ENCODE measurements at regions not wholly inside any gene's neighbourhood (a gene's known extent, or its start where the extent isn't known, plus 50 kb on each side); places are given as distances from the start of the nearest gene placed in this dataset.
A peak's percentile ranks its signal among the peaks of the same experiment; 100 is the strongest.

- ChIA-PET CTCF (no interaction called here), POLR2A (no interaction called here)
- BruUV-seq (replicated peaks), result no TSS peak
These were observed 86.9 kb upstream of the NABP1 start for GRCh38 chr2:191591025-191591424.

GRCh38 chr2:191593622-191594385 is 84.1 kb upstream of the NABP1 start:
- no peak overlapping the region for H3K4me3 ChIP-seq (ENCODE audit: low read depth in 2 of 2, low read length in 2 of 2)
- intact Hi-C loops (cut with micrococcal nuclease; ENCODE audit: unreplicated experiment), result no loop called here
- in situ Hi-C loops (cut with HindIII; ENCODE audit: low pct_unique_long_range_greater_than_20kb, low sequenced_read_pairs), result no loop called here

More at GRCh38 chr2:191591025-191591424, 86.9 kb upstream of the NABP1 start:
- Histone ChIP-seq H3K36me3 (ENCODE audit: control insufficient read depth, insufficient read depth, low read length) (no peaks in the 10 kb centered on the region), H3K9me3 (ENCODE audit: control insufficient read depth, insufficient read depth, low read depth, low read length) (no peaks in the 10 kb centered on the region), H3K27ac (ENCODE audit: low read length) (no peak overlapping the region), H3K27me3 (ENCODE audit: control insufficient read depth, insufficient read depth, low read length) (no peaks in the 10 kb centered on the region; the same call in 1 of the 2 replicates), H3K4me3 (ENCODE audit: low read depth in 2 of 2, low read length in 2 of 2) (no peak overlapping the region), H3K4me1 (ENCODE audit: control insufficient read depth, insufficient read depth, low read length) (no peaks in the 10 kb centered on the region)
- TF ChIP-seq SIN3A (IDR thresholded peaks at IDR 0.05; ENCODE audit: borderline replicate concordance, insufficient read depth, low read depth, low read length) (no peak), CTCF (IDR thresholded peaks at IDR 0.05) (no peak), TCF7L2 (IDR thresholded peaks at IDR 0.05; ENCODE audit: low read depth, low read length) (no peak), REST (IDR thresholded peaks at IDR 0.05; ENCODE audit: insufficient read depth in 1 of 2, low read depth in 2 of 2, low read length in 1 of 2) (no peak), POLR2AphosphoS5 (IDR thresholded peaks at IDR 0.05; ENCODE audit: low read depth, low read length) (no peak)
- in situ Hi-C loops (cut with HindIII; ENCODE audit: low pct_unique_long_range_greater_than_20kb, low sequenced_read_pairs) (no loop called here), intact Hi-C loops (cut with micrococcal nuclease; ENCODE audit: unreplicated experiment) (no loop called here)
- ATAC-seq (no peak), DNase-seq (ENCODE audit: low read depth, low spot score) (no peak)

More at GRCh38 chr2:191593622-191594385, 84.1 kb upstream of the NABP1 start:
- Histone ChIP-seq H3K4me1 (ENCODE audit: control insufficient read depth, insufficient read depth, low read length) (no peaks in the 10 kb centered on the region), H3K9me3 (ENCODE audit: control insufficient read depth, insufficient read depth, low read depth, low read length) (no peaks in the 10 kb centered on the region), H3K27me3 (ENCODE audit: control insufficient read depth, insufficient read depth, low read length) (no peaks in the 10 kb centered on the region; the same call in 1 of the 2 replicates), H3K27ac (ENCODE audit: low read length) (no peak overlapping the region), H3K36me3 (ENCODE audit: control insufficient read depth, insufficient read depth, low read length) (no peaks in the 10 kb centered on the region)
- POLR2A ChIA-PET, result no interaction called here
- CTCF ChIA-PET, result no interaction called here
- ATAC-seq, result peak; percentile 62
- TF ChIP-seq TCF7L2 (IDR thresholded peaks at IDR 0.05; ENCODE audit: low read depth, low read length) (no peak), CTCF (IDR thresholded peaks at IDR 0.05) (no peak), REST (IDR thresholded peaks at IDR 0.05; ENCODE audit: insufficient read depth in 1 of 2, low read depth in 2 of 2, low read length in 1 of 2) (no peak), POLR2AphosphoS5 (IDR thresholded peaks at IDR 0.05; ENCODE audit: low read depth, low read length) (no peak), SIN3A (IDR thresholded peaks at IDR 0.05; ENCODE audit: borderline replicate concordance, insufficient read depth, low read depth, low read length) (no peak)
- no TSS peak for BruUV-seq (replicated peaks)
- no peak for DNase-seq (ENCODE audit: low read depth, low spot score)

All from Panc1 (cell line).